HG02588 (cell line): ENCODE measurements at regions not wholly inside any gene's neighbourhood (a gene's known extent, or its start where the extent isn't known, plus 50 kb on each side); places are given as distances from the start of the nearest gene placed in this dataset.
"Not testable (repeated sequence)": the region's sequence is repeated elsewhere in the genome, so short reads cannot be mapped to it uniquely, and the experiment has no call there.

Source experiments
- ATAC-seq: cut with Tn5 transposase; IDR thresholded peaks from one replicate; pipeline ENCODE4 v1.9.1; 2021; ENCODE audit warnings: mild to moderate bottlenecking, moderate library complexity; ENCODE audit not compliant: unreplicated experiment

- no peak for ATAC-seq
Measured at GRCh38 chr13:81957121-81957520, 1616.2 kb upstream of the SPRY2 start.

GRCh38 chr13:81929988-81930387 lies 1589.1 kb upstream of the SPRY2 start:
- no peak for ATAC-seq

DNA sequence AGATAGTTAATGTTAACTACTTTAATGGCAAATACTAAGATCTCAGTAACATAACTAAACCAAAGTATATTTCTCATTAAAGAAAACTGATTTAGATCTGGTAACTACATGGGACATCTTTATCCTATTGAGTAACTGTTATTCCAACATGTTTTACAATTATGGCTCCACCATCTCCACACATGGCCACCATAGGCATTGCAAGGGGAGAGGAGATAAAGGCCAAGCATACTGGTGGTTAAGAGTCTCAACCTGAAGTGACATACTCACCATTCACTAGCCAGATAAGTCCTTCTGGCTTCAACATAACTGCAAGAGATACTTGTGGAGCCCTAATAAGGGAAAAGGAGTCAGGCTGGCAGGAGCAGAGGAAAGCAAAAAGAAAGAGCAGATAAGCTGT lies 1586.4 kb upstream of the SPRY2 start:
- no peak for ATAC-seq

DNA sequence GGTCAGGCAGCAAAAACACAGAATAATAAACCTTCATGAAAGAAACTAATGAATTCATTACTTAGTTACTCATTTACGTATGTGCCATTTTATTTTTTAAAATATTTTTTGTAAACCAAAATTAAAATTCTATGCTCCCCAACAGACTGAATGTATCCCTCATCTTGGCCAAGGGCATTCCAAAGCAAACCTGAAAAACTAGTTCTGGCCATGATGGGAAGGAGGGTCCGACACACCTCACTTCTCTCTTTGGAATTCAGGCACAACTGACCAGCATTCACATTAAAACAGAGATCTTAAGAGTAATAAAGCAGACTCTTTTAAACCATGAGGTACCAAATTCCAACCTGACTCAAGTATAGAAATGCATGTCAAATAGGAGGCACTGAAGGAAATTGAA lies 1576.9 kb upstream of the SPRY2 start:
- no peak for ATAC-seq

DNA sequence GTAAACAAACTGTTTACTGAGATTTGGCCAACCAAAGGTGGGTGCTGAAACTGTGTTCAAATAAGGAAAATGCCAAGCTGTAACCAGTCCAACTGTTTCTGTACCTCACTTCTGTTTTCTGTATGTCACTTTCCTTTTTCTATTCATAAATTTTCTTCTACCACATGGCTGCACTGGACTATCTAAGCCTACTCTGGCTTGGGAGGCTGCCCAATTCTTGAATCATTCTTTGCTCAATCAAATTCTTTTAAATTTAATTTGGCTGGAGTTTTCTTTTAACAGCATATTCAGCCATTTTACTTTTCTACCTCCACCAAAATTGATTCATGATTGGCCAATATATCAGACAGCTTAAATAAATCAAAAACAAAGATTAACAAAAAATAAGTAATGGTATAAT lies 1575.5 kb upstream of the SPRY2 start:
- ATAC-seq: no peak

GRCh38 chr13:81907787-81908372 lies 1567.0 kb upstream of the SPRY2 start:
- no peak for ATAC-seq

- no peak for ATAC-seq
Measured at GRCh38 chr13:81888855-81889254, 1547.9 kb upstream of the SPRY2 start.

DNA sequence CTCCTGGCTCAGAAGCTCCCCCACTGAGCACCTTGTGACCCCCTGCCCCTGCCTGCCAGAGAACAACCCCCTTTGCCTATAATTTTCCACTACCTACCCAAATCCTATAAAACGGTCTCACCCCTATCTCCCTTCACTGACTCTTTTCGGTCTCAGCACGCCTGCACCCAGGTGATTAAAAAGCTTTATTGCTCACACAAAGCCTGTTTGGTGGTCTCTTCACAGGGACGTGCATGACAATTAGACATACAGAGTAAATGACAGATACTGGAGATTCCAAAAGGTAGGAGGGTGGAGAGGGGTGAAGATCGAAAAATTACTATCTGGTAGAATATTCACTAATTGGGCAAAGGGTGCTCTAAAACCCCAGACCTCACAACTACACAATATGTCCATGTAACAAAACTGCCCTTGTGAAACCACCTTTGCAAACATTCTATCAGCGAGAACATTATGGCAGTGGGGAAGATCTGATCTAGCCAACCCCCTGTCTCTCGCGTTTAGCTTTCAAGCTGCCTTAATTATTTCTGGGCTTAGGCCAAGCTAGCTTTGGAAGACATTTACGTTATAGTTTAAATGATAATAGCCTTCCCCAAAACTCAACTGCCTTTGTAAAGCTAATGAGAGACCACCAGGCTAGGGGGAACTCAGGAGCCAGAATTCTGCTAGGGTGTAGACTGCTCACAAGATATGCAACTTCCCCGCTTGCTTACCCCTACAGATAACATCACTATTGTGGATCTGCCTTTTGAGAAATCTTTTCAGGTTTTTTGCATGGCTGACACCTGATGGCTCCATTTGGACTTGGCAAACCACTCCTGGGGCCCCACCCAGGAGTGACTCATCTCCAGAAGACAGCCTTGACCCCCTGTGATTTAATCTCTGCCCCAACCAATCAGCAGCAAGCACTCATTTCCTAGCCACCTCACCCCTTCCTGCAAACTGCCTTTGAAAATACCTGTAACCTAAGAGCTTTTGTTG lies 1534.0 kb upstream of the SPRY2 start:
- ATAC-seq: no peak

- ATAC-seq: no peak
Measured at GRCh38 chr13:81874253-81874652, 1533.3 kb upstream of the SPRY2 start.

DNA sequence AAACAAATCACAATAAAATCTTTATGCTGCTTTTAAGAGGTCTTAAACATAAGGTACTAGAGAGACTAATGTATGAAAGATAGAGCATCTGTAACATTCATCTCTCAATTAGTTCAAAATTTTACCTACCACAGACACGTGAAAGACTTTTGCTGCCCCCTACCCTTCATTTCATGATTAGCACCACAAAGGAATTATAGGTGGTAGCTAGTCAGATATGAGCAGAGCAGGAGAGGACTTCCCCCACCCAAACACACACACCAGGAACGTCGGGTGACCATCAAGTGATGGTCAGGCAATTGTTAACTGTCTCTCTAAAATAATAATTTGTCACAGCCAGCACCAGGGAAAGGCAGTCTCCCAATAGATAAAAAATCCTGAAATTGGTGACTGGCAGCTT lies 1531.7 kb upstream of the SPRY2 start:
- no peak for ATAC-seq

DNA sequence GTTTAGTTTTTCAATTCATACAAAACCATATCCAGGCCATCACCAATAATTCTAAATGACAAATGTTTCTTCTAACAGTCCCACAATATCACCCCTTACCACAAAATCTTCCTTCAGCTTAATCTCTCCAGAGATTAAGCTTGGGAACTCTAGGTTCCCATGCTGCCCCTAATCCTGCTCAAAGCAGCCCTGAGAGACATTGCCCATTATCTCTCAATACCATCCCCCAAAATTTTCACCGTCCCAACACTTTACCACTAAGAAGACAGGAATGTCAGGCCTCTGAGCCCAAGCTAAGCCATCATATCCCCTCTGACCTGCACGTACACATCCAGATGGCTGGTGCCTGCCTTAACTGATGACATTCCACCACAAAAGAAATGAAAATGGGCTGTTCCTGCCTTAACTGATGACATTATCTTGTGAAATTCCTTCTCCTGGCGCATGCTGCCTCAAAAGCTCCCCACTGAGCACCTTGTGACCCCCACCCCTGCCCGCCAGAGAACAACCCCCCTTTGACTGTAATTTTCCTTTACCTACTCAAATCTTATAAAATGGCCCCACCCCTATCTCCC lies 1530.9 kb upstream of the SPRY2 start:
- ATAC-seq: not testable (repeated sequence)

GRCh38 chr13:81848291-81848690 lies 1507.4 kb upstream of the SPRY2 start:
- no peak for ATAC-seq

DNA sequence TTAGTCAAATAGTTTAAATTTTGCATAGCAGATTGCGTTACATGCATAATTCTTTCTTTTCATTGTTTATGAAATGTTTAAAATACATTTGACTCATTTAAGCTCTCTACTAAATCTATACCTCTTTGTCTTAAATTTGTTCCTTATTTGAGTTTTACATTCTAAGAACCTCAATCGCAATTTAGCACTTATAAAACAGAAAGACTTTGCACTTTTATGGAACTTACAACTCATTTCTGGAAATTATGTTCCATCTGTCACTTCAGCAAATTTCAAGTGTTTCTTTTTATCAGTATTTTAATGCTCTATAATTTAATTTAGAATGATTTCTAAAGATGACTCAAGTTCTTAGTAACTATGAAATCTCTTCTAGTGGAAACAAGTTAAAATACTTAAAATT lies 1505.8 kb upstream of the SPRY2 start:
- ATAC-seq: no peak

- ATAC-seq: no peak
Measured at GRCh38 chr13:81821259-81821658, 1480.3 kb upstream of the SPRY2 start.

DNA sequence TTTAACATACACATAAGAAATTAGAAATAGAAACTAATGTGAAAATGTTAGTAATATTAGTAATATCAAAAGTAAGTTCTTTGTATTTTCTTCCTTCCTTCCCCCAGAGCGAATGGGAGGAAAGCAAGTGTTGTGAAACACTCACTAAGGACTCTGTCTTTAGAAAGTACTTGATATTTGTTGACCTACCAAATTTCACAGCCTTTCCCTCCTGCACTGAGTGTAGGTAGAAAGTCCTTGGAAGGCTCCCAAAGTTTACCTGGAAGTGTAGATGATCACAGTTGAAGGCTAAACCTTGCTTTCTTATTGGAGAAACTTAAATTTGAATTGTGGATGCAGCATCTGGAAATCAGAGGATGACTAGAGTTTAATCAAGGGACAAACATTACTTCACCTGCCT lies 1459.5 kb upstream of the SPRY2 start:
- no peak for ATAC-seq

DNA sequence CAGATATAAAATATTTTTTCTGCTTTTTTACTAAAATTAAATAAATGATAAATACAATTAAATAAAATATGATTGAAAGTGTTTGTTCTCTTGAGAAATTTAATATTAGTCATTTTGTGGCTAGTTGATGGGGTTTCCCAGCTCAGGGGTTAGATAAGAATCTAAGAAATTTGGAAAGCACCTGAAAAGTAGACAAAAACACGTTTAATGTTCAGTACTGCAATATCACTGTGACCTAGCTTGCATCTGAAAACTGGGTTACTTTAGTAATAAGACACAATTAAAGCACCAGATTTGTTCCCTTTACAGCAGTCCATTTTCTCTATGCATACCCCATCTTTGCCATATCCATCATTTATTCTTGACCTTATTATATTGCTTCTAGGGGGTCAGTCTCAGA lies 1454.8 kb upstream of the SPRY2 start:
- no peak for ATAC-seq

- ATAC-seq: no peak
Measured at GRCh38 chr13:81791641-81792040, 1450.7 kb upstream of the SPRY2 start.

DNA sequence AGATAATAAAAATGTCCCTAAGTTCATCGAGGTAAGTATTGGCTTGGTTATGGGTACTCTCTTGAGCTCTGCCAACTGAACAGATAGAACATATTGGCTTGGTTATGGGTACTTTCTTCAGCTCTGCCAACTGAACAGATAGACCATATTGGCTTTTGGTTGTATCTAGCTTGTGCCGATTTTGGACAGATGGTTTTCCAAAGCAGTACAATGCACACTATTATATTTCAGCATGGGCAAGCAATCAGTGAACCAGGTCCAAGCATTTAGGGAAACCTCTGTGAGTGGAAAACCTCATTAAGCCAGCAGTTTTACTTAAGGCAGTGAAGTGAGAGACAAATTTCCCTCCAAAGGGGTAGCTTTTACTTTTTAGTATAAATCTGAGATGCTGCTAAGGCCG lies 1440.5 kb upstream of the SPRY2 start:
- no peak for ATAC-seq

DNA sequence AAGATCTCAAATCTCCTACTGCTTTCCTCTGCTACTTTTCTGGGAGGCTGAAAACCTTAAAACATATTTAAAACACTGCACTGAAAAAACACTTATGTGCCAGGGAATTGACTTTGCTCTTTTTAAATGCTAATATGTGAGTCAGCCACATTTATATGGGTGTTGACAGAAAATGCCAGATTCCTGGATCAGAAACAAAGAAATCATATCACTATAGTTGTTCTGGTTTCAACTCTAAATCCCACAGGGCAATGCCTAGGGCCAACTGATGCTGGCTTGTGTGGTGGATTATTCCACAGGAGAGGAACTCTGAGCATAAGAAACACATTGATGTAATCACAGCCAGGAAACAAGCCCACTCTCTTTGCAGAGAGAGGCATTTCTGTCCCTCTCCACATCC lies 1439.0 kb upstream of the SPRY2 start:
- no peak for ATAC-seq

DNA sequence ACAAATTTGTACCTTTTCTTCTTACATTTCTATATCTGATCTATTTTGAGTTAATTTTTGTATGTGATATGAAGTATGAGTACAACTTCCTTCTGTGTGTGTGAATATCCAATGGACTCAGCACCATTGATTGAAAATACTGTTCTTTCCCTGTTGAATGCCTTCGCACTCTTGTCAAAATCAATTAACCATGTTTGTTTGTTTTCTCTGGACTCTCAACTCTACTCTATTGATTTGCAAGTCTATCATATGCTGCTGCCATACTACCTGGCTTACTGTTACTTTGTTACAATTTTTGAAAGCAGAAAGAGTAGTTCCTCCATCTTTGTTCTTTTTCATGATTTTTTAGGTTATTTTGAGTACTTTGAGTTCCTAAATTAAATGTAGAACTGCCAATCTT lies 1437.4 kb upstream of the SPRY2 start:
- ATAC-seq: no peak

GRCh38 chr13:81773263-81773662 lies 1432.3 kb upstream of the SPRY2 start:
- no peak for ATAC-seq

- no peak for ATAC-seq
Measured at GRCh38 chr13:81771951-81772350, 1431.0 kb upstream of the SPRY2 start.
